DMS114 treated with DMSO at 0.1 percent for 48 hours (cell line): ENCODE measurements at regions not wholly inside any gene's neighbourhood (a gene's known extent, or its start where the extent isn't known, plus 50 kb on each side); places are given as distances from the start of the nearest gene placed in this dataset.

Experiments
- DNase-seq: peaks from one replicate; lab custom pipeline; 2025; ENCODE audit not compliant: unreplicated experiment; lab: John Stamatoyannopoulos, UW

GRCh38 chr16:85370881-85371651, 242.1 kb upstream of the GSE1 start:
- DNase-seq: no peak

GRCh38 chr16:85371948-85372347, 241.2 kb upstream of the GSE1 start:
- no peak for DNase-seq

GRCh38 chr16:85372627-85373372, 240.3 kb upstream of the GSE1 start:
- no peak for DNase-seq

GRCh38 chr16:85373741-85374570, 239.2 kb upstream of the GSE1 start:
- no peak for DNase-seq

GRCh38 chr16:85374571-85374872, 238.6 kb upstream of the GSE1 start:
- DNase-seq: no peak

GRCh38 chr16:85375282-85375681, 237.8 kb upstream of the GSE1 start:
- DNase-seq: no peak

- no peak for DNase-seq
These were observed 236.6 kb upstream of the GSE1 start for GRCh38 chr16:85376292-85377095.

- no peak for DNase-seq
These were observed 235.6 kb upstream of the GSE1 start for GRCh38 chr16:85377388-85378144.

- DNase-seq: no peak
These were observed 234.7 kb upstream of the GSE1 start for GRCh38 chr16:85378145-85379040.

- DNase-seq: no peak
These were observed 233.8 kb upstream of the GSE1 start for GRCh38 chr16:85379041-85380001.

- no peak for DNase-seq
These were observed 233.1 kb upstream of the GSE1 start for GRCh38 chr16:85380002-85380395.

- no peak for DNase-seq
These were observed 232.0 kb upstream of the GSE1 start for GRCh38 chr16:85380905-85381737.

GRCh38 chr16:85381738-85382592, 231.2 kb upstream of the GSE1 start:
- no peak for DNase-seq

- DNase-seq: no peak
These were observed 230.4 kb upstream of the GSE1 start for GRCh38 chr16:85382717-85383118.

GRCh38 chr16:85383836-85384832, 229.0 kb upstream of the GSE1 start:
- no peak for DNase-seq
